Stomach (tissue), 4 donors: ENCODE measurements at regions not wholly inside any gene's neighbourhood (a gene's known extent, or its start where the extent isn't known, plus 50 kb on each side); places are given as distances from the start of the nearest gene placed in this dataset.

ENCODE experiments used
- CTCF ChIP-seq, 7 experiments: fragments of 450-650 bp in 4 of 7; fragments of 200-600 bp in 3 of 7; sonication (generic) in 3 of 7; IDR thresholded peaks; one replicate each; pipeline ENCODE4 v1.5.1; 2016 to 2019; ENCODE audit warnings: antibody characterized with exemption in 7 of 7, control low read depth in 2 of 7, mild to moderate bottlenecking in 1 of 7
- POLR2AphosphoS5 ChIP-seq, 3 donors: sonication (generic); formaldehyde crosslinking; IDR thresholded peaks; one replicate each; pipeline ENCODE4 v1.6.1; 2016; ENCODE audit warnings: antibody characterized with exemption in 3 of 3

DNA sequence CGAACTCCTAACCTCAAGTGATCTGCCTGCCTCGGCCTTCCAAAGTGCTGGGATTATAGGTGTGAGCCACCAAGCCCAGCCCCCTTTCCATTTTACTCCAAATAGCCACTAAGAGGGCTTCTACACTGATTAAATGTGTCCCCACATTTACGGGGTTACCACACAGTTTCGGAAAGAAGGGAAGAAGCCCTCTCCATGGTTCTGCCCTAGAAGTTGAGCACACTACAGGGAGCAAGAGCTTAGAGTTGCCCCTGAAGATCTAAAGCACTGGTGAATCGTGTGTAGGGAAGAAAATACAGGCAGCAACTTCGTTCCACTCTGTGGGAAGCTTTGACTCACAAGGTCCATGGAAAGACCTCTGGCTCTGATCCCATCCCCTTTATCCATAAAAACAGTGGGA is 133.0 kb upstream of the PRKCQ start:
- TF ChIP-seq CTCF (IDR thresholded peaks at IDR 0.05) (no peak), POLR2AphosphoS5 (IDR thresholded peaks at IDR 0.05) (no peak)
